Left colon (tissue), 2 donors: ENCODE measurements at regions not wholly inside any gene's neighbourhood (a gene's known extent, or its start where the extent isn't known, plus 50 kb on each side); places are given as distances from the start of the nearest gene placed in this dataset.

ENCODE experiments used
- ATAC-seq: fragments of 200-7000 bp; cut with Tn5 transposase; one replicate; pipeline ENCODE4 v1.9.1; 2020; ENCODE audit warnings: mild to moderate bottlenecking, moderate library complexity
- DNase-seq, 2 donors: peaks; one replicate each; pipeline ENCODE4 v3.0.0-alpha.2; 2020
- intact Hi-C, 2 donors: fragments of 100-400 bp; cut with DNase I in 1 of 2; cut with micrococcal nuclease in 1 of 2; formaldehyde crosslinking; loops; one replicate each; pipeline versions ENCODE4 v1.11.2 to v1.14.0; 2022; cut with DNase I, micrococcal nuclease
- donor health status: DM: no; HTN: no; CAD: no.
- donor health status: DM: yes; HTN: yes; CAD: no.

- intact Hi-C loops: no loop called here
- DNase-seq (no peak), ATAC-seq (no peak)
These were observed 537.3 kb upstream of the TGFBR2 start for GRCh38 chr3:30069056-30069455.

GRCh38 chr3:30073040-30073439 is 533.4 kb upstream of the TGFBR2 start:
- ATAC-seq: no peak
- intact Hi-C loops: no loop called here

GRCh38 chr3:30073622-30074021 is 532.8 kb upstream of the TGFBR2 start:
- intact Hi-C loops: no loop called here
- peak; percentile 96 for ATAC-seq
- peak; percentile 19 to 45 for DNase-seq

More at GRCh38 chr3:30073040-30073439, 533.4 kb upstream of the TGFBR2 start:
- no peak for DNase-seq

GRCh38 chr3:30075514-30075913 is 530.9 kb upstream of the TGFBR2 start:
- ATAC-seq (no peak), DNase-seq (no peak)
- intact Hi-C loops: no loop called here

GRCh38 chr3:30076899-30077298 is 529.5 kb upstream of the TGFBR2 start:
- DNase-seq (no peak), ATAC-seq (no peak)
- intact Hi-C loops: no loop called here

- intact Hi-C loops: no loop called here
- ATAC-seq (no peak), DNase-seq (no peak)
These were observed 528.7 kb upstream of the TGFBR2 start for GRCh38 chr3:30077746-30078145.

GRCh38 chr3:30078736-30079135 is 527.7 kb upstream of the TGFBR2 start:
- ATAC-seq (peak; percentile 85), DNase-seq (peak; percentile 26 to 56)
- intact Hi-C loops: no loop called here

GRCh38 chr3:30081904-30082303 is 524.5 kb upstream of the TGFBR2 start:
- DNase-seq (peak; percentile 87 to 91), ATAC-seq (peak; percentile 90)
- intact Hi-C loops: no loop called here

- DNase-seq (no peak), ATAC-seq (no peak)
- intact Hi-C loops: no loop called here
These were observed 523.7 kb upstream of the TGFBR2 start for GRCh38 chr3:30082652-30083051.

- no peak for DNase-seq
- ATAC-seq: no peak
- intact Hi-C loops: no loop called here
These were observed 523.1 kb upstream of the TGFBR2 start for GRCh38 chr3:30083315-30083714.

GRCh38 chr3:30084316-30084715 is 522.1 kb upstream of the TGFBR2 start:
- intact Hi-C loops: no loop called here
- DNase-seq (no peak), ATAC-seq (no peak)

- ATAC-seq (peak; percentile 49), DNase-seq (no peak)
- intact Hi-C loops: no loop called here
These were observed 521.4 kb upstream of the TGFBR2 start for GRCh38 chr3:30084971-30085403.

- DNase-seq (no peak), ATAC-seq (no peak)
- intact Hi-C loops: no loop called here
These were observed 520.9 kb upstream of the TGFBR2 start for GRCh38 chr3:30085486-30085885.

- no peak for ATAC-seq
- intact Hi-C loops: no loop called here
These were observed 514.7 kb upstream of the TGFBR2 start for GRCh38 chr3:30091686-30092085.

GRCh38 chr3:30097022-30097650 is 509.3 kb upstream of the TGFBR2 start:
- intact Hi-C loops: no loop called here
- no peak for ATAC-seq
- no peak for DNase-seq

More at GRCh38 chr3:30091686-30092085, 514.7 kb upstream of the TGFBR2 start:
- DNase-seq: no peak

- no peak for DNase-seq
- intact Hi-C loops: no loop called here
- no peak for ATAC-seq
These were observed 508.2 kb upstream of the TGFBR2 start for GRCh38 chr3:30098243-30098642.

- intact Hi-C loops: no loop called here
- no peak for DNase-seq
- ATAC-seq: no peak
These were observed 507.5 kb upstream of the TGFBR2 start for GRCh38 chr3:30098653-30099455.

GRCh38 chr3:30102356-30102755 is 504.0 kb upstream of the TGFBR2 start:
- no peak for ATAC-seq
- intact Hi-C loops: no loop called here
- DNase-seq: no peak

- intact Hi-C loops: no loop called here
- no peak for DNase-seq
- ATAC-seq: no peak
These were observed 503.2 kb upstream of the TGFBR2 start for GRCh38 chr3:30103186-30103585.

GRCh38 chr3:30107531-30107930 is 498.9 kb upstream of the TGFBR2 start:
- intact Hi-C loops: no loop called here
- ATAC-seq (peak; percentile 26), DNase-seq (no peak)
